ENCODE measurements at regions not wholly inside any gene's neighbourhood (a gene's known extent, or its start where the extent isn't known, plus 50 kb on each side); places are given as distances from the start of the nearest gene placed in this dataset.

DNA sequence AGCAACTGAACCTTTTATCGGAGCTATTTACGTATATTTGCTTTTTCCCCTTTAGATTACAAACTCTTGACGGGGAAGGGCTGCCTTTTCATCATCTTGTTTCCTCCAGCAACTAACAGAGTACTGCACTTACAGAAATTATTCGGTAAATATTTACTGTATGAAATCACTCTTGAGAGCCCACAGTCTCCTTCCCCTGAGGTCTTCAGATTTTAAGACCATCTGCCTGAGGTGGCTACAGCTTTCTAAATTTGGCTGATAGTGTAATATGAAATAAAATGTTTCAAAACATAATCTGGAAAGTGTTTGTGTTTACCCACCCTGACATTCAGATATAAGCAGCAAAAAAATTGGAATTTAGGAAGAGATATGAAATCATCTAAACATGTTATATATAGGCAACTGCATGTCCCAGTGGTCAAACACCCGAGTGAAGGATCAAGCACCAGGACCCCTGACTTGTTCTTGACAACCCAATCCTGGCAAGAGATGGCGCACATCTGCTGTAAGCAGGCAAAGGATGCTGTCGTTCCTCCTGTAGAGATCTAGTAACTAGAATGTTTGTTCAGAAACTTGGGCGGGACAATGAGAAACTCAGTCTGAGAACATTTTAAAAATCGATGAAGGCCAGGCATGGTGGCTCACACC lies 60.9 kb downstream of the SIPA1L2 start:
- H3K36me3 ChIP-seq = no peaks in the 10 kb centered on the region
- H3K9me3 ChIP-seq (ENCODE audit: low read depth) = no peaks in the 10 kb centered on the region
- peaks cover 17% of the 10 kb centered on the region for H3K4me1 ChIP-seq (ENCODE audit: low read depth)
- DNase-seq (ENCODE audit: low read depth in 1 of 2, low spot score in 1 of 2) = no peak
- no peak overlapping the region for H3K27ac ChIP-seq
- TF ChIP-seq, protein P1, sequence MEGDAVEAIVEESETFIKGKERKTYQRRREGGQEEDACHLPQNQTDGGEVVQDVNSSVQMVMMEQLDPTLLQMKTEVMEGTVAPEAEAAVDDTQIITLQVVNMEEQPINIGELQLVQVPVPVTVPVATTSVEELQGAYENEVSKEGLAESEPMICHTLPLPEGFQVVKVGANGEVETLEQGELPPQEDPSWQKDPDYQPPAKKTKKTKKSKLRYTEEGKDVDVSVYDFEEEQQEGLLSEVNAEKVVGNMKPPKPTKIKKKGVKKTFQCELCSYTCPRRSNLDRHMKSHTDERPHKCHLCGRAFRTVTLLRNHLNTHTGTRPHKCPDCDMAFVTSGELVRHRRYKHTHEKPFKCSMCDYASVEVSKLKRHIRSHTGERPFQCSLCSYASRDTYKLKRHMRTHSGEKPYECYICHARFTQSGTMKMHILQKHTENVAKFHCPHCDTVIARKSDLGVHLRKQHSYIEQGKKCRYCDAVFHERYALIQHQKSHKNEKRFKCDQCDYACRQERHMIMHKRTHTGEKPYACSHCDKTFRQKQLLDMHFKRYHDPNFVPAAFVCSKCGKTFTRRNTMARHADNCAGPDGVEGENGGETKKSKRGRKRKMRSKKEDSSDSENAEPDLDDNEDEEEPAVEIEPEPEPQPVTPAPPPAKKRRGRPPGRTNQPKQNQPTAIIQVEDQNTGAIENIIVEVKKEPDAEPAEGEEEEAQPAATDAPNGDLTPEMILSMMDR (IDR thresholded peaks at IDR 0.05; ENCODE audit: low read depth, low read length) = no peak
- no peak overlapping the region for H3K4me3 ChIP-seq
- H3K27me3 ChIP-seq = no peaks in the 10 kb centered on the region

DNA sequence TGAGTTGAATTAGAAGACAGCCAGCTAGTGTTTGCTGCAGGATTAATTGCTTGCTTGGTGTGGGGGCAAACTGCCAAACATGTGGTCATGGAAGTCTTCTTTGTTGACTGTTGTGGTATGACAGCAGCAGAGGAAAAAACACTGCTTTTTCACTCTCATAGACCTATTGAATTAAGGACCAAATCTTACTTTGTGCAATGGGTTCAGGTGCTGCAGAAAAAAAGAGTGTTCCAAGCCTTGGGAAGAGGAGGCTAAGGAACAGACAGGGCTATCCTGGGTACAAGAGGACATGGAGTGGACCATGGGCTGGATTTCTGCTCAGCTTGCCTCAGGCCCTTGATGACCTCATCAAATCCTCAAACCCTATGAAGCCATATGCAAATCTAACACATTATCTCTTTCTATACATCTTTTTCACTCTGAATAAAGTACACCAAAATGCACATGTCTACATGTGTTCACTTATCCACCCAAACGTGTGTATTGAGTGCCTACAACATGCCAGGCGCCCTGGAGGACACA lies 61.5 kb downstream of the SIPA1L2 start:
- Histone ChIP-seq H3K4me3 (no peak overlapping the region), H3K4me1 (ENCODE audit: low read depth) (peaks cover 18% of the 10 kb centered on the region), H3K9me3 (ENCODE audit: low read depth) (no peaks in the 10 kb centered on the region), H3K27me3 (no peaks in the 10 kb centered on the region), H3K36me3 (no peaks in the 10 kb centered on the region), H3K27ac (no peak overlapping the region)
- peak in 1 of 2 donors; percentile 51 for DNase-seq (ENCODE audit: low read depth in 1 of 2, low spot score in 1 of 2)
- TF ChIP-seq, protein P1 (IDR thresholded peaks at IDR 0.05; ENCODE audit: low read depth, low read length) = no peak

DNA sequence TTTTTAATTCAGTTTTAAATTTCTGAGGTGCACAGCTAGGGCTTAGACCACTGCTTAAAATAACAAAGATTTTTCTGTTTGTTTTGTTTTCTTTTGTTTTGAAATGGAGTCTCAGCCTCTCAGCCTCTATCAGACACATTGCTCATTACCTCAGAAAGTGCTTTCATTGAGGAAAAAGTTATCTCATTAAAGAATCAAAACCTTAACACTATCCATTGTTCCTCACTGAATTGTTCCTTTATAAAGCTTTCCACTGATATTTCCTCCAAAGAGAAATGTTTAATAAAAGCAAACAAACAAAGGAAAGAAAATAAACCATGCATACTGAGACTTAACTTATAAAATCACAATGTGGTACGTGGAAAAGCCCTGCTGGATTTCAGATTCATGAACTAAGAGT lies 63.8 kb downstream of the SIPA1L2 start:
- Histone ChIP-seq H3K27me3 (no peaks in the 10 kb centered on the region), H3K36me3 (no peaks in the 10 kb centered on the region), H3K4me3 (no peak overlapping the region), H3K27ac (no peak overlapping the region), H3K9me3 (ENCODE audit: low read depth) (no peaks in the 10 kb centered on the region), H3K4me1 (ENCODE audit: low read depth) (peaks cover 37% of the 10 kb centered on the region)
- no peak for DNase-seq (ENCODE audit: low read depth in 1 of 2, low spot score in 1 of 2)
- TF ChIP-seq, protein P1 (IDR thresholded peaks at IDR 0.05; ENCODE audit: low read depth, low read length) = no peak

DNA sequence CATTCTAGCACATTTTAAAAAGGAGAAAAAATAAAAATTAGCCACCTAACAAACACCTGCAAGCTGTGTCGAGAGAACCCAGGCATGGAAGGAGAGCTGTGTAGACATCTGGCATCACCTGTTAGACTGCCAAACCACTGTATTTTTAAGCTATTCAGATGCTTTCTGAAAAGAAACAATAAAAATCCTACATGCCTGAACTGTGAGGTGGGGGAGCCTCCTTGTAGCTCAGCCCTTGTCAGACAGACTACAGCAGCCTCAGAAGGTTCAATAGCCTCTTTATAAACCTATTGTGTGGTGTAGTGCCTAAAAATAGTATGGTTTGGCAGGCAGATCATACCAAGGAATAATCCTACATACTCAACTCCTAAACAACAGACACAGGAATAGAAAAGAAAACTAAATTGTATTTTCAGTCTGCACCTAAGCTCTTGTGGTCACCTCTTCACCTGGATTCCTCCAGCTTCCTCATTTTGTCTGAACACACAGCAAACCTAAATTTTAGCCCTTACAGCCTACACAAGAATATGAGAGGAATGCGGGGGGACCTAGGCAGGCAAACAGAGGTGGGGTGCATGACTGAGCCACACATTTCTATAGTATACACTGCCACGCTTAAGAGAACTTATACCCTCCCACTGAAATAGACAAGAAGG lies 67.0 kb downstream of the SIPA1L2 start:
- no peak overlapping the region for H3K4me3 ChIP-seq
- no peaks in the 10 kb centered on the region for H3K36me3 ChIP-seq
- no peak overlapping the region for H3K27ac ChIP-seq
- TF ChIP-seq, protein P1 (IDR thresholded peaks at IDR 0.05; ENCODE audit: low read depth, low read length) = no peak
- DNase-seq (ENCODE audit: low read depth in 1 of 2, low spot score in 1 of 2) = no peak
- H3K4me1 ChIP-seq (ENCODE audit: low read depth) = peaks cover 40% of the 10 kb centered on the region
- no peaks in the 10 kb centered on the region for H3K27me3 ChIP-seq
- no peaks in the 10 kb centered on the region for H3K9me3 ChIP-seq (ENCODE audit: low read depth)

DNA sequence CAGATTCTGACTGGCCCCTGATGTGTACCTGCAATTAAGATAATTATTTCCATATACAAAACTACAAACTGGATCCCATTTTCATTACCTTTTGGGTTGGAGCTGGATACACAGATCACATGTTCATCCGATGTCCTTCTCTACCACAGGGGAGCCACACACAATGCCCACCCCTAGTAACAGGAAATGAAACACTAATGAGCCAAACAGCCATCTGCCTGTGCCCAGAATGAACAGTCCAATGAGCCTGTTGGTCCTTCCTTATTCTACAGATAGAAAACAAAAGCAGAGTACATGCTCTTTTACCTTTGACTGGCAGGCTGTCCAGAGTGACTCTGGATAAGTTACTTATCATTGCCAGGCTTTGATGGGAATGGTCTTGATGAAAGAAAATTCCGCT lies 68.6 kb downstream of the SIPA1L2 start:
- peaks cover 56% of the 10 kb centered on the region for H3K4me1 ChIP-seq (ENCODE audit: low read depth)
- H3K27me3 ChIP-seq = no peaks in the 10 kb centered on the region
- TF ChIP-seq, protein P1 (IDR thresholded peaks at IDR 0.05; ENCODE audit: low read depth, low read length) = no peak
- H3K27ac ChIP-seq = no peak overlapping the region
- H3K9me3 ChIP-seq (ENCODE audit: low read depth) = no peaks in the 10 kb centered on the region
- no peaks in the 10 kb centered on the region for H3K36me3 ChIP-seq
- no peak overlapping the region for H3K4me3 ChIP-seq
- DNase-seq (ENCODE audit: low read depth in 1 of 2, low spot score in 1 of 2) = no peak

All from cardiac muscle cell (in vitro differentiated cells and primary cell).